Heart left ventricle (tissue), 13 donors: ENCODE measurements at regions not wholly inside any gene's neighbourhood (a gene's known extent, or its start where the extent isn't known, plus 50 kb on each side); places are given as distances from the start of the nearest gene placed in this dataset.

Experiments
- CTCF ChIP-seq, 12 donors: fragments of 200-600 bp; sonication (generic) in 4 of 12; IDR thresholded peaks; one replicate each; pipeline versions ENCODE4 v1.5.0 to v1.8.0; 2018 to 2022; ENCODE audit warnings: antibody characterized with exemption in 12 of 12, mild to moderate bottlenecking in 5 of 12
- POLR2A ChIP-seq, 2 donors: fragments of 450-650 bp; IDR thresholded peaks; one replicate each; pipeline ENCODE4 v1.6.1; 2017; ENCODE audit warnings: antibody characterized with exemption in 2 of 2, mild to moderate bottlenecking in 2 of 2, moderate library complexity in 2 of 2
- donor health status: ischemic (EF 13 %, LVEDD 7.1; RV severe dilation, severe dysfunction).
- donor health status: DM: no; HTN: yes; CAD: no.
- donor health status: DM: no; HTN: no; CAD: no.
- donor health status: ischemic (EF 25% LVEDD 6.9; RV normal size, moderate dysfunction).
- donor health status: ischemic (EF 25% LVEDD 5.7; RV mildly dilated, moderate dysfunction).
- donor health status: ischemic (EF 35%, LVEDD 5.7; RV mildly dilated, moderate dysfunction).
- donor health status: nonischemic (EF 11% LVEDD 7.7; RV severe dilation, severe dysfunction).
- donor health status: DM: yes; HTN: yes; CAD: no.
- donor health status: PGD.
- donor health status: ischemic (EF 29% LVEDD 5.4; RV normal size, mild dysfunction).
- donor health status: nonischemic (EF 23%, LVEDD 6.1; RV moderate dilation, normal function).

GRCh38 chrY:7288611-7289010, 377.1 kb upstream of the AMELY start:
- TF ChIP-seq CTCF (IDR thresholded peaks at IDR 0.05) (no peak), POLR2A (IDR thresholded peaks at IDR 0.05) (no peak)
